SK-N-SH (cell line): ENCODE measurements at regions not wholly inside any gene's neighbourhood (a gene's known extent, or its start where the extent isn't known, plus 50 kb on each side); places are given as distances from the start of the nearest gene placed in this dataset.

ENCODE experiments used
- EP300 ChIP-seq, 2 experiments: IDR thresholded peaks; 2 replicates each; pipeline versions ENCODE4 v1.4.0 to v1.6.1; 2012; ENCODE audit warnings: borderline replicate concordance in 1 of 2, low read depth in 1 of 2, low read length in 1 of 2
- EZH2phosphoT487 ChIP-seq: fragments of 200-600 bp; sonication (generic); IDR thresholded peaks from 2 replicates; pipeline ENCODE4 v1.6.1; 2017; ENCODE audit warnings: low read depth, mixed run types, mild to moderate bottlenecking, antibody characterized with exemption, moderate library complexity, borderline replicate concordance
- FOXM1 ChIP-seq: IDR thresholded peaks from 2 replicates; pipeline ENCODE4 v1.4.0; 2012; ENCODE audit warnings: low read depth, mild to moderate bottlenecking
- RAD21 ChIP-seq: IDR thresholded peaks from 2 replicates; pipeline ENCODE4 v1.6.1; 2012; ENCODE audit warnings: mild to moderate bottlenecking, low read length
- TAF1 ChIP-seq: IDR thresholded peaks from 2 replicates; pipeline ENCODE4 v1.6.1; 2012; ENCODE audit warnings: low read depth, mild to moderate bottlenecking, low read length, moderate library complexity, borderline replicate concordance
- TF ChIP-seq, protein P1 (sequence below): fragments of 200-600 bp; sonication (generic); IDR thresholded peaks from 2 replicates; pipeline ENCODE4 v1.6.1; 2017; ENCODE audit warnings: antibody characterized with exemption, mild to moderate bottlenecking, moderate library complexity

DNA sequence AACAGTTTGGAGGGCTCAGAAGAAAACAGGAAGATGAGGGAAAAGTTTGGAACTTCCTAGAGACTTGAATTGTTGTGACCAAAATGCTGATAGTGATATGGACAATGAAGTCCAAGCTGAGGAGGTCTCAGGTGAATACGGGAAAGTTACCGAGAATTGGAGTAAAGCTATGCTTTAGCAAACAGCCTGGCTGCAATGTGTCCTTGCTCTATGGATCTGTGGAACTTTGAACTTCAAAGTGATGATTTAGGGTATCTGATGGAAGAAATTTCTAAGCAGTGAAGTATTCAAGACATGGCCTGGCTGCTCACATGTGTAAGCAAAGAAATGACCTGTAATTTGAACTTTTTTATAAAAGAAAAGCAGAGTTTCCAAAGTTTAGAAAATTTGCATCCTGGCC lies 240.2 kb upstream of the KLF14 start:
- TF ChIP-seq, protein P1, sequence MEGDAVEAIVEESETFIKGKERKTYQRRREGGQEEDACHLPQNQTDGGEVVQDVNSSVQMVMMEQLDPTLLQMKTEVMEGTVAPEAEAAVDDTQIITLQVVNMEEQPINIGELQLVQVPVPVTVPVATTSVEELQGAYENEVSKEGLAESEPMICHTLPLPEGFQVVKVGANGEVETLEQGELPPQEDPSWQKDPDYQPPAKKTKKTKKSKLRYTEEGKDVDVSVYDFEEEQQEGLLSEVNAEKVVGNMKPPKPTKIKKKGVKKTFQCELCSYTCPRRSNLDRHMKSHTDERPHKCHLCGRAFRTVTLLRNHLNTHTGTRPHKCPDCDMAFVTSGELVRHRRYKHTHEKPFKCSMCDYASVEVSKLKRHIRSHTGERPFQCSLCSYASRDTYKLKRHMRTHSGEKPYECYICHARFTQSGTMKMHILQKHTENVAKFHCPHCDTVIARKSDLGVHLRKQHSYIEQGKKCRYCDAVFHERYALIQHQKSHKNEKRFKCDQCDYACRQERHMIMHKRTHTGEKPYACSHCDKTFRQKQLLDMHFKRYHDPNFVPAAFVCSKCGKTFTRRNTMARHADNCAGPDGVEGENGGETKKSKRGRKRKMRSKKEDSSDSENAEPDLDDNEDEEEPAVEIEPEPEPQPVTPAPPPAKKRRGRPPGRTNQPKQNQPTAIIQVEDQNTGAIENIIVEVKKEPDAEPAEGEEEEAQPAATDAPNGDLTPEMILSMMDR, result no peak
- TF ChIP-seq EP300 (IDR thresholded peaks at IDR 0.05; ENCODE audit: borderline replicate concordance in 1 of 2, low read depth in 1 of 2, low read length in 1 of 2) (no peak), TAF1 (no peak), FOXM1 (no peak), RAD21 (no peak), EZH2phosphoT487 (no peak)
